ENCODE measurements at regions not wholly inside any gene's neighbourhood (a gene's known extent, or its start where the extent isn't known, plus 50 kb on each side); places are given as distances from the start of the nearest gene placed in this dataset.

DNA sequence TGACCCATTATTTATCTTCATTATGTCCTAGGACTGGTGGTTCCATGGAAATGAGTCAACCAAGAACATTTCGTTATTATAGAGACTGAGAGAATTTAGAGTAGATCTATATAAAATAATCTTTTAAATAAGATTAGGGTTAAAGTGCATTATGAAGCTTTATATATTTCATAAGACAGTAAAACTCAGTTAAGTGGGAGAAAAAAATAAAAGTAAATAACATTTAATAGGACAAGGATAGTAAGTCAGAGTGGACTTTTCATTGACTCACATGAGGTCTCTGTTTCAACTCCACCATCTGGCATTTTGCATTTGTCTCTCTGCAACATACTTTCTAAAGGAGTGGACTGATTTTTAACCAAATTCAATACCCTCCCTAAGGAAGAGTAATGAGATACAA is 125.3 kb upstream of the CCDC68 start:
- TF ChIP-seq EZH2 (IDR thresholded peaks at IDR 0.05) (no peak), CTCF (IDR thresholded peaks at IDR 0.05) (no peak), EZH2phosphoT487 (IDR thresholded peaks at IDR 0.05) (no peak)

Data from neural progenitor cell (in vitro differentiated cells).